ENCODE measurements at regions not wholly inside any gene's neighbourhood (a gene's known extent, or its start where the extent isn't known, plus 50 kb on each side); places are given as distances from the start of the nearest gene placed in this dataset.

- no peak for DNase-seq (ENCODE audit: low read depth in 2 of 2)
These were observed 578.3 kb upstream of the FRG1 start for GRCh38 chr4:189362364-189362763.

GRCh38 chr4:189364032-189364449 is 576.6 kb upstream of the FRG1 start:
- no peak for DNase-seq (ENCODE audit: low read depth in 2 of 2)

GRCh38 chr4:189365451-189365850 is 575.2 kb upstream of the FRG1 start:
- no peak for DNase-seq (ENCODE audit: low read depth in 2 of 2)

GRCh38 chr4:189367832-189368231 is 572.8 kb upstream of the FRG1 start:
- no peak for DNase-seq (ENCODE audit: low read depth in 2 of 2)

GRCh38 chr4:189374176-189374575 is 566.5 kb upstream of the FRG1 start:
- no peak for DNase-seq (ENCODE audit: low read depth in 2 of 2)

- DNase-seq (ENCODE audit: low read depth in 2 of 2): no peak
These were observed 563.8 kb upstream of the FRG1 start for GRCh38 chr4:189376901-189377300.

- no peak for DNase-seq (ENCODE audit: low read depth in 2 of 2)
These were observed 563.1 kb upstream of the FRG1 start for GRCh38 chr4:189377569-189377968.

GRCh38 chr4:189385098-189385497 is 555.6 kb upstream of the FRG1 start:
- DNase-seq (ENCODE audit: low read depth in 2 of 2): no peak

GRCh38 chr4:189385579-189385978 is 555.1 kb upstream of the FRG1 start:
- DNase-seq (ENCODE audit: low read depth in 2 of 2): no peak

GRCh38 chr4:189396435-189396834 is 544.2 kb upstream of the FRG1 start:
- DNase-seq (ENCODE audit: low read depth in 2 of 2): no peak

- DNase-seq (ENCODE audit: low read depth in 2 of 2): no peak
These were observed 536.4 kb upstream of the FRG1 start for GRCh38 chr4:189404271-189404670.

- no peak for DNase-seq (ENCODE audit: low read depth in 2 of 2)
These were observed 531.5 kb upstream of the FRG1 start for GRCh38 chr4:189409158-189409557.

- no peak for DNase-seq (ENCODE audit: low read depth in 2 of 2)
These were observed 526.7 kb upstream of the FRG1 start for GRCh38 chr4:189414021-189414420.

- no peak for DNase-seq (ENCODE audit: low read depth in 2 of 2)
These were observed 520.1 kb upstream of the FRG1 start for GRCh38 chr4:189420572-189420971.

- DNase-seq (ENCODE audit: low read depth in 2 of 2): no peak
These were observed 504.5 kb upstream of the FRG1 start for GRCh38 chr4:189436207-189436606.

GRCh38 chr4:189440716-189441115 is 500.0 kb upstream of the FRG1 start:
- DNase-seq (ENCODE audit: low read depth in 2 of 2): no peak

GRCh38 chr4:189443341-189443740 is 497.3 kb upstream of the FRG1 start:
- DNase-seq (ENCODE audit: low read depth in 2 of 2): no peak

GRCh38 chr4:189445613-189446012 is 495.1 kb upstream of the FRG1 start:
- DNase-seq (ENCODE audit: low read depth in 2 of 2): no peak

- no peak for DNase-seq (ENCODE audit: low read depth in 2 of 2)
These were observed 476.9 kb upstream of the FRG1 start for GRCh38 chr4:189463734-189464133.

- DNase-seq (ENCODE audit: low read depth in 2 of 2): no peak
These were observed 446.3 kb upstream of the FRG1 start for GRCh38 chr4:189494407-189494806.

GRCh38 chr4:189497516-189497915 is 443.2 kb upstream of the FRG1 start:
- no peak for DNase-seq (ENCODE audit: low read depth in 2 of 2)

- no peak for DNase-seq (ENCODE audit: low read depth in 2 of 2)
These were observed 442.7 kb upstream of the FRG1 start for GRCh38 chr4:189497996-189498395.

- DNase-seq (ENCODE audit: low read depth in 2 of 2): no peak
These were observed 442.2 kb upstream of the FRG1 start for GRCh38 chr4:189498457-189498856.

- no peak for DNase-seq (ENCODE audit: low read depth in 2 of 2)
These were observed 441.0 kb upstream of the FRG1 start for GRCh38 chr4:189499696-189500095.

GRCh38 chr4:189500970-189501369 is 439.7 kb upstream of the FRG1 start:
- no peak for DNase-seq (ENCODE audit: low read depth in 2 of 2)

Data from activated CD4-positive, alpha-beta T cell treated with anti-CD3 and anti-CD28 coated beads for 24 hours (primary cell).